ENCODE measurements at regions not wholly inside any gene's neighbourhood (a gene's known extent, or its start where the extent isn't known, plus 50 kb on each side); places are given as distances from the start of the nearest gene placed in this dataset.
A peak's percentile ranks its signal among the peaks of the same experiment; 100 is the strongest.

DNA sequence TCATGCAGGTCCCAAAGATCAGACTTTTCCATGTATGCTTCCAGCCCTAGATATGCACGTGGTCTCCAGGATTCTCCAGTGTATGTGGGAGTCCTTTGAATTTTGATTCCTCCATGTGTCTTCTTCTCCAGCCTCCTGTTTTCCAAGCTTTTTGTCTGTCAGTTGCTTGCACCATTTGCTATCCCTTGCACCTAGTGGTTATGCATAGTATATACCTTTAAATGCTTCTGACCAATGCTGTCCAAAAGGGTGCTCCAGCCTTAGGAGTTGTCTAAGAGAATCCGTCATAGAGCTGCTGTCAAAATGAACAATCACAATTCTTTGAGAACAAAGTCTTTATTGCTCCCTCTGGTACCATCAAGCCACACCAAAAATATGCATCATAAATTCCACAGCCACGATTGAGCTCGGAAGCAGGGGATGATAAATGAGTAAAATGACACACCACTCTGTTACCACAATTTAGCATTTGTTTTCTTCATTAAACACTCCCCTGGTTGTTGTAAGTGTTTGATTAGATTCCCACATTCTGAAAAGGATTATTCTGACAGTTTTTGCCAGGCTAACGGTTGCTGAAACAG is 706.2 kb upstream of the GJE1 start:
- Histone ChIP-seq H3K4me3 (ENCODE audit: low read length) (no peak overlapping the region), H3K9me3 (ENCODE audit: control insufficient read depth, low read length) (no peaks in the 10 kb centered on the region), H3K9ac (ENCODE audit: extremely low read depth, low read length, poor library complexity, severe bottlenecking) (no peak overlapping the region), H3K36me3 (ENCODE audit: control insufficient read depth, insufficient read depth, low read length) (no peaks in the 10 kb centered on the region), H3K27me3 (ENCODE audit: control insufficient read depth, insufficient read depth, low read length, poor library complexity, severe bottlenecking) (no peaks in the 10 kb centered on the region), H3K4me1 (ENCODE audit: control insufficient read depth, insufficient read depth, low read length) (no peaks in the 10 kb centered on the region), H3K27ac (ENCODE audit: low read depth, low read length) (no peak overlapping the region)
- Mint-ChIP-seq H3K36me3 (ENCODE audit: low read depth) (no peaks in the 10 kb centered on the region), H3K4me3 (no peak overlapping the region), H3K27ac (no peak overlapping the region), H3K4me1 (no peaks in the 10 kb centered on the region), H3K27me3 (ENCODE audit: insufficient read depth) (no peaks in the 10 kb centered on the region), H3K9me3 (no peaks in the 10 kb centered on the region)
- WGBS, 2 experiments (ENCODE audit: insufficient coverage in 1 of 2, insufficient read length in 1 of 2), result 77 to 89% methylated on average over 1 to 5 of the region's 5 CpGs
- no peak for DNase-seq
- TF ChIP-seq, protein P1, sequence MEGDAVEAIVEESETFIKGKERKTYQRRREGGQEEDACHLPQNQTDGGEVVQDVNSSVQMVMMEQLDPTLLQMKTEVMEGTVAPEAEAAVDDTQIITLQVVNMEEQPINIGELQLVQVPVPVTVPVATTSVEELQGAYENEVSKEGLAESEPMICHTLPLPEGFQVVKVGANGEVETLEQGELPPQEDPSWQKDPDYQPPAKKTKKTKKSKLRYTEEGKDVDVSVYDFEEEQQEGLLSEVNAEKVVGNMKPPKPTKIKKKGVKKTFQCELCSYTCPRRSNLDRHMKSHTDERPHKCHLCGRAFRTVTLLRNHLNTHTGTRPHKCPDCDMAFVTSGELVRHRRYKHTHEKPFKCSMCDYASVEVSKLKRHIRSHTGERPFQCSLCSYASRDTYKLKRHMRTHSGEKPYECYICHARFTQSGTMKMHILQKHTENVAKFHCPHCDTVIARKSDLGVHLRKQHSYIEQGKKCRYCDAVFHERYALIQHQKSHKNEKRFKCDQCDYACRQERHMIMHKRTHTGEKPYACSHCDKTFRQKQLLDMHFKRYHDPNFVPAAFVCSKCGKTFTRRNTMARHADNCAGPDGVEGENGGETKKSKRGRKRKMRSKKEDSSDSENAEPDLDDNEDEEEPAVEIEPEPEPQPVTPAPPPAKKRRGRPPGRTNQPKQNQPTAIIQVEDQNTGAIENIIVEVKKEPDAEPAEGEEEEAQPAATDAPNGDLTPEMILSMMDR (conservative IDR thresholded peaks at IDR 0.05), result peak; percentile 56

DNA sequence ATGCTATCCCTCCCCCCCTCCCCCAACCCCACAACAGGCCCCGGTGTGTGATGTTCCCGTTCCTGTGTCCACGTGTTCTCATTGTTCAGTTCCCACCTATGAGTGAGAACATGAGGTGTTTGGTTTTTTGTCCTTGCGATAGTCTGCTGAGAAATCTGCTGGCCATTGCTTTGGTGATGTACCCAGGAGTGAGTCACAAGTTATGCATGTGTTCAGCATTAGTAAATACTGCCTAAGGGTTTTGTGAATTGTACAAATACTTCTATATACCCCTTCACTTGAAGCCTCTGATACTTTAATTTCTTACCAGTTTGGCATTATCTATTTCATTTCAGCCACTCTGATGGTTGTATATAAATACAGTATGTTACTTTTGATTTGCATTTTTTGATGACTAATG is 711.3 kb upstream of the GJE1 start:
- Mint-ChIP-seq H3K36me3 (ENCODE audit: low read depth) (no peaks in the 10 kb centered on the region), H3K9me3 (no peaks in the 10 kb centered on the region), H3K27me3 (ENCODE audit: insufficient read depth) (no peaks in the 10 kb centered on the region), H3K27ac (no peak overlapping the region), H3K4me3 (no peak overlapping the region), H3K4me1 (no peaks in the 10 kb centered on the region)
- Histone ChIP-seq H3K4me3 (ENCODE audit: low read length) (no peak overlapping the region), H3K27me3 (ENCODE audit: control insufficient read depth, insufficient read depth, low read length, poor library complexity, severe bottlenecking) (no peaks in the 10 kb centered on the region), H3K9me3 (ENCODE audit: control insufficient read depth, low read length) (no peaks in the 10 kb centered on the region), H3K9ac (ENCODE audit: extremely low read depth, low read length, poor library complexity, severe bottlenecking) (no peak overlapping the region), H3K36me3 (ENCODE audit: control insufficient read depth, insufficient read depth, low read length) (no peaks in the 10 kb centered on the region), H3K4me1 (ENCODE audit: control insufficient read depth, insufficient read depth, low read length) (no peaks in the 10 kb centered on the region), H3K27ac (ENCODE audit: low read depth, low read length) (no peak overlapping the region)
- WGBS, 2 experiments (ENCODE audit: insufficient coverage in 1 of 2, insufficient read length in 1 of 2), result 97% methylated on average over 4 of the region's 4 CpGs; no CpG with 5 or more reads in 1 of the 2 experiments
- TF ChIP-seq, protein P1 (conservative IDR thresholded peaks at IDR 0.05), result no peak
- no peak for DNase-seq

DNA sequence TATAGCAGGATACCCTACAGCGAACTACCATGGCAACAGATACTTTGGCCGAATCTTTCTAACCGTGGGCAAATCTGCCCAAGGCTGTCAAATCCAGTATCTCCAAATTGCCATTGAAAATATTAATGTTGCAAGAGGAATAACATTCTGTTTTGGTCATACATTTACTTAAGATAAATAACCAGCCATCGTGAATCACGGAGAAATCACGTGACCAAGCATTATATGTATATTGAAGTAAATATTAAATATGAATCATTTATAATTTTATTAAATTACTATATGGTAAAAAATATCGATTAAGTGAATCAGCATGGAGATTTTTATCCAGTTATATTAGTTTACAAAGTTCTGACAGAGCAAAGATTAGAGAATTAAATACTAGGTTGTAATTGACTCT is 714.6 kb upstream of the GJE1 start:
- H3K36me3 Mint-ChIP-seq (ENCODE audit: low read depth), result no peaks in the 10 kb centered on the region
- no peaks in the 10 kb centered on the region for H3K36me3 ChIP-seq (ENCODE audit: control insufficient read depth, insufficient read depth, low read length)
- H3K9me3 Mint-ChIP-seq, result no peaks in the 10 kb centered on the region
- no peak overlapping the region for H3K27ac ChIP-seq (ENCODE audit: low read depth, low read length)
- no peak overlapping the region for H3K4me3 Mint-ChIP-seq
- H3K27me3 Mint-ChIP-seq (ENCODE audit: insufficient read depth), result no peaks in the 10 kb centered on the region
- no peaks in the 10 kb centered on the region for H3K27me3 ChIP-seq (ENCODE audit: control insufficient read depth, insufficient read depth, low read length, poor library complexity, severe bottlenecking)
- WGBS, 2 experiments (ENCODE audit: insufficient coverage in 1 of 2, insufficient read length in 1 of 2), result 90% methylated on average over 6 of the region's 7 CpGs; no CpG with 5 or more reads in 1 of the 2 experiments
- no peaks in the 10 kb centered on the region for H3K9me3 ChIP-seq (ENCODE audit: control insufficient read depth, low read length)
- H3K9ac ChIP-seq (ENCODE audit: extremely low read depth, low read length, poor library complexity, severe bottlenecking), result no peak overlapping the region
- no peak overlapping the region for H3K4me3 ChIP-seq (ENCODE audit: low read length)
- no peaks in the 10 kb centered on the region for H3K4me1 Mint-ChIP-seq
- no peak overlapping the region for H3K27ac Mint-ChIP-seq
- no peaks in the 10 kb centered on the region for H3K4me1 ChIP-seq (ENCODE audit: control insufficient read depth, insufficient read depth, low read length)
- DNase-seq, result no peak
- TF ChIP-seq, protein P1 (conservative IDR thresholded peaks at IDR 0.05), result no peak

All from endodermal cell (in vitro differentiated cells).